T47D (cell line): ENCODE measurements at regions not wholly inside any gene's neighbourhood (a gene's known extent, or its start where the extent isn't known, plus 50 kb on each side); places are given as distances from the start of the nearest gene placed in this dataset.

Experiments used
- DNase-seq, 2 experiments: peaks; one replicate each; pipeline versions ENCODE4 v3.0.0 to v3.0.0-alpha.2; 2011 to 2012; ENCODE audit warnings: low read depth in 1 of 2, low spot score in 1 of 2
- JUND ChIP-seq: IDR thresholded peaks from 2 replicates; pipeline ENCODE4 v1.6.1; 2012; ENCODE audit warnings: low read depth
- in situ Hi-C: cut with HindIII; loops from 2 replicates; pipeline ENCODE4 v1.10.0; 2016; ENCODE audit warnings: low sequenced_read_pairs, low pct_unique_long_range_greater_than_20kb

DNA sequence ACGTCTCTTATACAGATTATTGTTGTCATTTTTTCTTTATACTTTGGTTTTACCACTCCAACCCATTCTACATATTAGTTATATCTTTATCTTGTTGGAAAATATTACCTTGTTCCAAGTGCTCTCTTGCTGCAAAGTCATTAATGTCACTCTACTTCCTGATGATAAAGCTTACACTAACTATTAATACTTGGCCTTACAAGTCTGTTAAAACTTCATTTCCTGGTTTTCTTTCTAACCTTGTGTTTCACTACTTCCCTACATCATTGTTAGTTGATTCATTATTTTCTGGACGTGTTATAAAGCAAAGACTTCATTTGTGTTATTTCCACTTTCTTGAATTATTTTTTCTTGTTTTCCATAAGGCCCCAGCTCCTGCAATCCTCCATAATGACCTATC is 382.6 kb upstream of the CDH20 start:
- no peak for DNase-seq
- no peak for TF ChIP-seq JUND
- in situ Hi-C loops = no loop called here

DNA sequence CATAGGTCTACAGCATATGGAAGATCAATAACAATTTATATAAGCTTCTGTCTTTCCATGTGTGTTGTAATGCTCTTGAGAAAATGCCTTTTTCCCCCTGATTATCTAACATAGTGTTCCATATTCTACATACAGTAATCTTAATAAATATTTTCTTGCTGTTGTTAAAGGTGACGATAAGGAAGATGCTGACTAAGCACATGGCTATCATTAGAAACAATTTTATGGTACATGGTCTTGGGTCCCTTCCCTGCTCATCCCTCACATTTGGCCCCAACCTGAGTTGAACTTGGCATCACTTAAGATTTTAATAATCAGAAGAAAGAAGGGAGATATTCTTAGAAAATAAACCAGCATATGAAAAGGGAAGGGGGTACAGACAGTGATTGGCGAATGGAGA is 382.1 kb upstream of the CDH20 start:
- TF ChIP-seq JUND = no peak
- DNase-seq = no peak
- in situ Hi-C loops = no loop called here

DNA sequence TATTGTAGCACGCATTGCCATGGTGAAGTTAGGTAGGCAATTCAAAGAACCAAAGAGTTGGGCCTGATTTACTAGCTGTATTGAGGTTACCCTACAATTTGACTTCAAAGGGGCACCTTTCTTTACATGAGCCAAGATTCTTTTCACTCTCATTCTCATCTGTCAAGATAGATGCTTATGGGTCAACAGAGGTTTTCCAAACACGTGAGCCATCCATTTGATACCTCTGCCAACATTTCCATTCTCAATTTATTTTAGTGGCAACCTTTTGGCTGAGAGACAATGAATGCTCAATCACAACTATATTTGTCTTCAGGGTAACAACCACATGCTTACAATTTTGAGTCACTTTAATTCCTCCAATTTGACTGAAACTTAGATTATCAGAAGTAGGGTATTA is 370.6 kb upstream of the CDH20 start:
- DNase-seq = no peak
- in situ Hi-C loops = no loop called here
- TF ChIP-seq JUND = no peak

DNA sequence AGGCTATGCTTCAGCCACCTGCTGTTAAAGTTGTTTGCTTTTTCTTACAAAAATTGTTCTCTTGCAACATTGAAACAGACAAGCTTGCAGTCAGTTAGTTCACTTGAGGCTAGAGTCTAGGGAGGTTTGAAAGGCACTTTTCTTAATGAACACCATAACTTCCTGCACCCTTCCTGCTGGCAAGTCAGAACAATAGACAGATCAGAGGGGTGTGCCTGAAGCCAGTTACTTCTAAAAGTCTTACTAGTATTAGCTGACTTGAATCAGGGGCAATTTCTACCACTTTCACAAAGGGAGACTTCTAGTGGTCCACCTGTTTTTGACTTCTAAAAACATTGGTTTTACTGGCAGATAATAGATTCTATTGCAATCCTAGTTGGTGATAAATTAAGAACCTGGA is 367.4 kb upstream of the CDH20 start:
- no peak for DNase-seq
- TF ChIP-seq JUND = no peak
- in situ Hi-C loops = no loop called here

DNA sequence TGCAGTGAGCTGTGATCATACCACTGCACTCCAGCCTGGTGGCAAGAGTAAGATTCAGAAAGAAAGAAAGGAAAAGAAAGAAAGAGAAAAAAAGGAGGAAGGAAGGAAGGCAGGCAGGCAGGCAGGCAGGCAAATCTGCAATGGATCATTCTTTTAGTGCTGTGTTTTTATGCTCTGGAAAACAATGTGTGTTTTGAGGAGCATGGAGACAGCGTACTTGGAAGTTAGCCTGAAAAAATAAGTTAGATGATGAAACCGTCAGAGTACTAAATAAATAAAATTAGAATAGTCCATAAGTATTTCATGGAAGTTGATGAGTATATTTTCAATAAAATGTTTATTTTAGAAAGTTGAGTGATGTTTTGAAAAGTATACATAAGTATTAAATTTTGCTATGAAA is 366.4 kb upstream of the CDH20 start:
- TF ChIP-seq JUND = no peak

DNA sequence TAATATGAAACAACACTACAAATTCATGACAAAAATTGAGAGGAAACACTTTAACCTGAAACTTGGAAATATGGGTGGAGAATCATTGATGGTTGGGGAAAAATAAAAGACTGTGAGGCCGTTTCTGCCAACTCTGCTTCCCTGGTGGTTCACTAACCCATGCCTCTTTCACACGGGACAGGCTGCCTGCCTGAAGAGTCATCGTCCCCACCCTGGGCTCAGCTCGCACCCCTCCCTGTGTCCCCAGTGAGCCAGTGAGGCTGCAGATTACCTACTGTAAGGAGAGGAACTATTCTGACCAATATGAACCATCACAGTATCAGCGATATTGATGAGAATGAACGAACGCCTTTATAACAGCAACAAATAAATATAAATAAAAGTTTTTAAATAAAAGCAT is 357.8 kb upstream of the CDH20 start:
- in situ Hi-C loops = no loop called here
- no peak for TF ChIP-seq JUND
- DNase-seq = no peak

More for the DNA sequence above, 366.4 kb upstream of the CDH20 start:
- in situ Hi-C loops = no loop called here
- no peak for DNase-seq

DNA sequence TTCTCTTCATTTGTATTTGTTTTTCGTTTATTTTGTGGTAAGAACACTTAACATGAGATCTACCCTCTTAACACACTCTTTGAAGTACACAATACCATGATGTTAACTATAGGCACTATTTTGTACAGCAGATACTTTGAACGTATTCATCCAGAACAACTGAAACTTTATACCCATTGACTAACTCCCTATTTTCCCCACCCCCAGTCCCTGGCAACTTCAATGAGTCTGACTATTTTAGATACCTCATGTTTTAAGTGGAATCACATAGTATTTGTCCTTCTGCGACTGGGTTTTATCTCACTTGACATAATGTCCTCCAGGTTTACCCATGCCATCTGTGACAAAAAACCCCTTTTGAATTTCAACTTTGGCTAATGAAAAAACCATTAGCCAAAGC is 356.3 kb upstream of the CDH20 start:
- no peak for DNase-seq
- no peak for TF ChIP-seq JUND

DNA sequence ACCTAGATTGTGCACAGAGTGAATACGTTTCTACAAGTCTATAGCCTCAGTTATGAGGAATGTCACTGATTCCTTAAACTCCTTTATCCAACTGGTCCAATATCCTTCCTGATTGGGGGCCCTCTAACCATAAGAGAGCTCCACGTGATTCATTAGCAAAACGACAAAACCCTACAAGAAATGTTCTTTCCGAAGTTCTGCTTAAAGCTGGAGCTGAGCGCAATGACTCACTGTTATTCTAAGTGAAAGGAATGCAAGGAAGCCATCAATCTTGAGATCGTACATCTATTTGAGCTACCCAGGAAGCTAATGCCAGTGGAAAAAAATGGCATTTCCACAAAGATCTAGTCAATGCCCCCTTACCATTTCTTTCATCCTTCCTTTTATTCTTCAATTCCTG is 354.9 kb upstream of the CDH20 start:
- in situ Hi-C loops = no loop called here
- no peak for TF ChIP-seq JUND
- no peak for DNase-seq

More for the DNA sequence above, 356.3 kb upstream of the CDH20 start:
- in situ Hi-C loops = no loop called here

DNA sequence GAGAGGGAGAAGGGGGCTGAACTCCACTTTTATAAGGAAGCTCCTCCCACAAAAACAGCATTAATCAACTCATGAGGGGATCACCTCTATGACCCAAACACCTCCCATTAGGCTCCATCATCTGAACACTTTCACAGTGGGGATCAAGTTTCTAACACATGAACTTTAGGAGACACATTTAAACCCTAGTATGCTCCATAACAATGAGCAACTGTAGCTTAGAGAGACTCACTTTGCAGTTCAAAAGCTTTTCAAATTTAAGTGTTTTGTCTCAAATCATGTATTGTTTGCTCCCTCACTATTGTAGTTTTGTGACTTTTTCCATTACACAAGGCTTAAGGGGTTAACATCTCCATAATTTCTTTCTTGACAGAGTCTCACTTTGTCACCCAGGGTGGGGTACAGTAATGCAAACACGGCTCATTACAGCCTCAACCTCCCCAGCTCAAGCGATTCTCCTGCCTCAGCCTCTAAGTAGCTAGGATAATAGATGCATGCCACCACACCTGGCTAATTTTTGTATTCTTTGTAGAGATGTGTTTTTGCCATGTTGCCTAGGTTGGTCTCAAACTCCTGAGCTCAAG is 352.7 kb upstream of the CDH20 start:
- no peak for DNase-seq
- TF ChIP-seq JUND = no peak
- in situ Hi-C loops = no loop called here

DNA sequence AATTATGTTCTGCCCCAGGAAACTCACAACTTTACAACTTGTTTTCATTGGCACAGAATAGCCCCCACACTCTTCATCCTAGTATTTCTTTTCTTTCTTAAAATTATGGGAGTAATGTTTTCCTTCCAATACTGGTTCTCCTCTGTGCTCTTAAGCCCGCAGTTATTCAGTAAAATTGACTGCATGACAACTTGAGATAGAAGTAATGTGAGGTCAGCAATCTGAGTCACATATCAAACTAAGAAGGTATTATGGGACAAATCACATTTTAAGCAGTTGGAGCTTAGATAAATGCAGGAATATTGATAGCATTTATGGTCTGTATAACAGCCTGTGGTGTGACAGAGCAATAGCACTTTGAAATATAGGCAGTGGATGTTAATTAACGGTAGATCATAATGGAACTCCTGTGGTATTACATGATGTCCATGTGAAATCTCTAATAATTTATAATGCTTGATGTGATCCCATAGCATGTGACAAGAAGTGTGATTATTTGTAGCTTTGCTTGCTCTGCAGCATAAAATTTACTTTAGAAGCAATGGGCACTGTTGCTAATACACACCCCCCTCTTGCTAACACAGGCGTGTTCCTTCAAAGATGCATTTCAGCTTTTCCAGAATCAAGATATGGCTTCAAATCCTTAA is 351.4 kb upstream of the CDH20 start:
- TF ChIP-seq JUND = no peak
- in situ Hi-C loops = no loop called here
- DNase-seq = no peak

DNA sequence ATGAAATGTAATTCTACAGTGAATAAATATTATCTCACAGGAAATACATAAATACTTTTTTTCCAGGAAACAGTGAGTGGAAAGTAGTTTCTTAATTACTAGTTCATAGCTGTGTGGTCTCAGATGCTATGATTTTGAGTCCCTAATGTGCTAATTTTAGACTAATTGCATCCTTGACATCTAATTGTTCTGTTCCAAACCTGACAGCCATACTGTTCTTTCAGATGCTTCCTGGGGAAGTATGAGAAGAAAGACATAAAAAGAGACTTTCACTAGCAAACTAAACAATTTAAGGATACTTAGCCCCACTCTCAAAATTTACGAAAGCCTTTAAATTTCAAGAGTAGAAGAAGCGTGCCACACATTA is 350.9 kb upstream of the CDH20 start:
- no peak for TF ChIP-seq JUND
- in situ Hi-C loops = no loop called here
- no peak for DNase-seq

DNA sequence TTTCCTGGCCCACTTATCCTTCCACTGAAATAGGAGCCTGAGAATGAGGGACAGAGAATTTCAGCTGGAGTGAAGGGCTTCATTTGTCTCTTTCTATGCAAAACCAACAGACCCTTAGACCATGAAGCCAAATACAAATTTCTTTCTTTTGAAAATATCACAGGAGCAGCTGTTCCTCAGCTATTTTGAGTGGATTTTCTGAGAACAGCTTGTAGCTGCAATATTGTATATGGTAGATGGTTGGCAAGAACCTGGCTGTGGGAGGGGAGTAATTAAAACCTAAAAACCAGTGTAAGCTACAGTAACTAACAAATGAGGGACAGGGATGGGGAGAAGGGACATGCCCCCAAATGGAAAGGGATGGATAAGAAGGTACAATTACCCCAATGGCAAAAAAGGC is 350.3 kb upstream of the CDH20 start:
- DNase-seq = no peak
- in situ Hi-C loops = no loop called here
- TF ChIP-seq JUND = no peak

DNA sequence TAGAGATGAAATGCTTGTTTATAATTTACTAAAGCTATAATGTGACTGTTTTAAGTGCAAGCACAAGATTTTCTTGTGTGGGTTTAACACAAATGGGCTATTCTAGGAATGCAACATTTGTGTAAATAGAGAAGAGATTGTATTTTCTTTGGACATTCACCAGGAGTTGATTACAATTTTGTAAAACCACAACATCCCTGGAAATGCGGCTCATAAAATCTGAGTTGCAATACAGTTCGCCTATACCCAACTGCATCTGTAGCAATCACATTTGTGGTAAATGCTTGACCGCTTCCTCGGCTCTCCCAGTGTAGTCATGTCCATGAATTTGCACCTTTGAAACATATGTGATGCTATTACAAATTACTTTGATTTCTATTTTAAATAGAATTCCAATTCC is 348.7 kb upstream of the CDH20 start:
- in situ Hi-C loops = no loop called here
- TF ChIP-seq JUND = no peak
- no peak for DNase-seq

DNA sequence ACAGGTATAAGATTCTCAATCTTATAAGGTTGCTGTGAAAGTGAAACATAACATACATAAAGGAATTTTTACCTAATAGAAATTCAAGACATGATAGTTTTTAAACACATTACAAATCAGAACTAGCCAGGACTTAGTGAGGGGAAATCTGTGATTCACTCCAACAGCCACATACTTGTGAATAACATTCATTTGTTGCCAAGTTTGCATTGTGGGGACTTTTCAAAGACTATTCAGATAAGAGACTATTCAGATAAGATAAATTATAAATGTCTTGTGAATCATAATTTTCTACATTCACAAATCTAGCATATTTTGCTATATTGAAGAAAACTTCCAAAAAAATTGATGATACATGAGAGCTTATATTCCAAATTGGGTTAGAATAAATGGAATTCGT is 345.3 kb upstream of the CDH20 start:
- in situ Hi-C loops = no loop called here
- no peak for DNase-seq
- no peak for TF ChIP-seq JUND

DNA sequence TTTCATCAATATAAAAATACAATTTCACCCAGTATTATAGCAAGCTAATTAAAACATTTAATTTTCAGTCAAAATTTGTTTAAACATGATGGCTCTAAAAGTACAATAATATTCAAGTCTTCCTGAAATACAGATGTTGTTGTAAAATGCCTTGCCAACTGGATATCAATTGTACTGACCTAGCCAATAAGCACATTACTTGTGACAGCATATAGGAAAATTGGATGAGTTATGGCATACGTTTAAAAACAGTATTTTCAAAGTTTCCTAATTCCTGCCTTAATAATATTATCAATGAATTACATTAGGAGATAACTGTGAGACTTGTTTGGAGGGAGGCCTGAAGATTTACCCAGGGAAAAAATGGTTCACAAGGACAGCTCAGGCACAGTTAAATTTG is 336.9 kb upstream of the CDH20 start:
- in situ Hi-C loops = no loop called here
- DNase-seq = no peak
- no peak for TF ChIP-seq JUND
